ENCODE measurements at regions not wholly inside any gene's neighbourhood (a gene's known extent, or its start where the extent isn't known, plus 50 kb on each side); places are given as distances from the start of the nearest gene placed in this dataset.

DNA sequence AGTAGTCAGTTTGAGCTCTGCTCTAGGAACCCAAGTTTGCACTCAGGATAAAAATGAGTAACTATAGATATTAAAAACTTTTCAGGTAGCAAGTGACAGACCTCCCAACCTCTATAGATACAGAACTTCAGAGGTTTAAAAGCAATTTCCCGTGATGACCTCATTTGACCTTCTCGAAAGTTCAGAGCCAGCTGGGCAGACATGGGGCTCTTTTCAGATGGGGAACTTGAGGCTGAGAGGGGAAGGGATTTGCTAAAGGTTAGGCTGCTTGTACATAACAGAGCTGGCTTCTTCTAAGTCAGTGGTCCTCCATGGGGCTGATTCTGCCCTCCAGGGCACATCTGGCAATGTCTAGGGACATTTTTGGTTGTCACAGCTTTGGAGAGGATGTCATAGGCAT is 58.8 kb upstream of the ZNF831 start (continued):
- no peak for TF ChIP-seq ELF4 (CRISPR knock-in tag; IDR thresholded peaks at IDR 0.05; ENCODE audit: low read depth)

DNA sequence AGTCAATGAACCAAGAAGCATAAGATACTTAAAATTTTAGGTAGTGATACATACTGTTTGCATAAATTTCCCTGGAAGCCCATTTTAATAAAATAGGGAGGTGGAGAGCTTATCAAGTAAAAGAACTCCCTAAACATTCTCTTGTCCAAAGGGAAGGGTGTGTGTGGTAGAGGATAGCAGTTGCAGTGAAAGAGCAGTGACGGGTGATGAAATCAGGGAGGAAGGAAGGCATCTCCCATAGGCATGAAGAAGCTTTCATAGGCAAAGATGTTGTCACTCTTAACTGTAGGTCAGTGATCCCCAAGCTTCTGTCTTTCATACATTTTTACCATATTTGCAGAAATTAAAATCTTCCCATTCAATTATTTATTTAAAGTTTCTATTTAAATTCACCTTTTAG is 60.0 kb upstream of the ZNF831 start:
- Mint-ChIP-seq H3K27ac (no peak overlapping the region), H3K36me3 (no peaks in the 10 kb centered on the region), H3K27me3 (ENCODE audit: low read depth) (peaks cover 4% of the 10 kb centered on the region; the same call in 1 of the 2 replicates), H3K4me3 (no peak overlapping the region), H3K9me3 (no peaks in the 10 kb centered on the region), H3K4me1 (peaks cover 20% of the 10 kb centered on the region)
- TF ChIP-seq FOXJ3 (CRISPR knock-in tag; IDR thresholded peaks at IDR 0.05; ENCODE audit: borderline replicate concordance) (no peak), ZNF425 (CRISPR knock-in tag; conservative IDR thresholded peaks at IDR 0.05) (no peak), ZNF416 (CRISPR knock-in tag; IDR thresholded peaks at IDR 0.05) (no peak), GRHL2 (CRISPR knock-in tag; IDR thresholded peaks at IDR 0.05; ENCODE audit: insufficient replicate concordance, severe bottlenecking) (no peak), RELA (CRISPR knock-in tag; IDR thresholded peaks at IDR 0.05; ENCODE audit: borderline replicate concordance) (no peak)
- TF ChIP-seq, protein P1, sequence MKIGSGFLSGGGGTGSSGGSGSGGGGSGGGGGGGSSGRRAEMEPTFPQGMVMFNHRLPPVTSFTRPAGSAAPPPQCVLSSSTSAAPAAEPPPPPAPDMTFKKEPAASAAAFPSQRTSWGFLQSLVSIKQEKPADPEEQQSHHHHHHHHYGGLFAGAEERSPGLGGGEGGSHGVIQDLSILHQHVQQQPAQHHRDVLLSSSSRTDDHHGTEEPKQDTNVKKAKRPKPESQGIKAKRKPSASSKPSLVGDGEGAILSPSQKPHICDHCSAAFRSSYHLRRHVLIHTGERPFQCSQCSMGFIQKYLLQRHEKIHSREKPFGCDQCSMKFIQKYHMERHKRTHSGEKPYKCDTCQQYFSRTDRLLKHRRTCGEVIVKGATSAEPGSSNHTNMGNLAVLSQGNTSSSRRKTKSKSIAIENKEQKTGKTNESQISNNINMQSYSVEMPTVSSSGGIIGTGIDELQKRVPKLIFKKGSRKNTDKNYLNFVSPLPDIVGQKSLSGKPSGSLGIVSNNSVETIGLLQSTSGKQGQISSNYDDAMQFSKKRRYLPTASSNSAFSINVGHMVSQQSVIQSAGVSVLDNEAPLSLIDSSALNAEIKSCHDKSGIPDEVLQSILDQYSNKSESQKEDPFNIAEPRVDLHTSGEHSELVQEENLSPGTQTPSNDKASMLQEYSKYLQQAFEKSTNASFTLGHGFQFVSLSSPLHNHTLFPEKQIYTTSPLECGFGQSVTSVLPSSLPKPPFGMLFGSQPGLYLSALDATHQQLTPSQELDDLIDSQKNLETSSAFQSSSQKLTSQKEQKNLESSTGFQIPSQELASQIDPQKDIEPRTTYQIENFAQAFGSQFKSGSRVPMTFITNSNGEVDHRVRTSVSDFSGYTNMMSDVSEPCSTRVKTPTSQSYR (CRISPR knock-in tag; IDR thresholded peaks at IDR 0.05): no peak
- ChIA-PET CTCF (interaction anchor here (1.0 to 1.5 kb wide), 3 partner anchors 18 to 301 kb away, joined by 3 read pairs; no protein-coding TSS in a partner anchor), POLR2A (no interaction called here)
- DNase-seq (ENCODE audit: low spot score) (no peak), ATAC-seq (no peak)

DNA sequence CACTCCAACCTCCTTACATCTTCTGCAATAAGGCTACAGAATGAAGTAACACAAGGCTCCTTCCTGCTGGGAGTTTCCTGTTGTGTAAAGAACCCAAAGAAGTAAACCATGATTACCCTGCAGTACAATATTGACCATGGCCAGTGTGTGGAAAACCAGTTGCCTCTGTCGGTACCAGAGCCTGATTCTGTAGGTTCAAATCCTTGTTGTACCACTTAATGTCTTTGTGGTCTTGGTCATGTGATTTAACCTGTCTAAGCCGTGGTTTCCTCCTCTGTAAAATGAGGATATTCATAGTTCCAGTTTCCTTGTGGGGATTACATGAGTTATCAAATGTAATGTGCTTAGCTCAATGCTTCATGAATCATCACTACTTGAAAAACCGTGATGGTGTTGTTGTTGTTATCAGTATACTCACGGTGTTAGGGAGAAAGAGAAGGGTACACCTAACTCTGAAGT is 60.3 kb upstream of the PRELID3B start:
- POLR2A ChIA-PET: no interaction called here
- Mint-ChIP-seq H3K9me3 (no peaks in the 10 kb centered on the region), H3K4me3 (no peak overlapping the region), H3K27ac (no peak overlapping the region), H3K4me1 (peaks cover 17% of the 10 kb centered on the region), H3K36me3 (no peaks in the 10 kb centered on the region), H3K27me3 (ENCODE audit: low read depth) (peaks cover 4% of the 10 kb centered on the region; the same call in 1 of the 2 replicates)
- no peak for TF ChIP-seq ZNF532 (CRISPR knock-in tag; IDR thresholded peaks at IDR 0.05; ENCODE audit: borderline replicate concordance)
- no peak for TF ChIP-seq CDX4 (CRISPR knock-in tag; IDR thresholded peaks at IDR 0.05; ENCODE audit: borderline replicate concordance)
- no peak for TF ChIP-seq ESRRA (CRISPR knock-in tag; IDR thresholded peaks at IDR 0.05; ENCODE audit: borderline replicate concordance)
- TF ChIP-seq E2F5 (CRISPR knock-in tag; IDR thresholded peaks at IDR 0.05): no peak
- TF ChIP-seq, protein P2, sequence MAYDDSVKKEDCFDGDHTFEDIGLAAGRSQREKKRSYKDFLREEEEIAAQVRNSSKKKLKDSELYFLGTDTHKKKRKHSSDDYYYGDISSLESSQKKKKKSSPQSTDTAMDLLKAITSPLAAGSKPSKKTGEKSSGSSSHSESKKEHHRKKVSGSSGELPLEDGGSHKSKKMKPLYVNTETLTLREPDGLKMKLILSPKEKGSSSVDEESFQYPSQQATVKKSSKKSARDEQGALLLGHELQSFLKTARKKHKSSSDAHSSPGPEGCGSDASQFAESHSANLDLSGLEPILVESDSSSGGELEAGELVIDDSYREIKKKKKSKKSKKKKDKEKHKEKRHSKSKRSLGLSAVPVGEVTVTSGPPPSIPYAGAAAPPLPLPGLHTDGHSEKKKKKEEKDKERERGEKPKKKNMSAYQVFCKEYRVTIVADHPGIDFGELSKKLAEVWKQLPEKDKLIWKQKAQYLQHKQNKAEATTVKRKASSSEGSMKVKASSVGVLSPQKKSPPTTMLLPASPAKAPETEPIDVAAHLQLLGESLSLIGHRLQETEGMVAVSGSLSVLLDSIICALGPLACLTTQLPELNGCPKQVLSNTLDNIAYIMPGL (CRISPR knock-in tag; IDR thresholded peaks at IDR 0.05): no peak
- TF ChIP-seq GRHL2 (CRISPR knock-in tag; IDR thresholded peaks at IDR 0.05; ENCODE audit: insufficient replicate concordance, severe bottlenecking): no peak
- TF ChIP-seq ERG (CRISPR knock-in tag; IDR thresholded peaks at IDR 0.05): no peak
- TF ChIP-seq MAX (CRISPR knock-in tag; IDR thresholded peaks at IDR 0.05): no peak
- TF ChIP-seq ZNF423 (CRISPR knock-in tag; IDR thresholded peaks at IDR 0.05): no peak
- TF ChIP-seq, protein P3, sequence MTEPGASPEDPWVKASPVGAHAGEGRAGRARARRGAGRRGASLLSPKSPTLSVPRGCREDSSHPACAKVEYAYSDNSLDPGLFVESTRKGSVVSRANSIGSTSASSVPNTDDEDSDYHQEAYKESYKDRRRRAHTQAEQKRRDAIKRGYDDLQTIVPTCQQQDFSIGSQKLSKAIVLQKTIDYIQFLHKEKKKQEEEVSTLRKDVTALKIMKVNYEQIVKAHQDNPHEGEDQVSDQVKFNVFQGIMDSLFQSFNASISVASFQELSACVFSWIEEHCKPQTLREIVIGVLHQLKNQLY (CRISPR knock-in tag; IDR thresholded peaks at IDR 0.05): no peak
- ATAC-seq: no peak
- DNase-seq (ENCODE audit: low spot score): no peak
- CTCF ChIA-PET: interaction anchor here (1.0 to 1.5 kb wide), 3 partner anchors 19 to 301 kb away, joined by 3 read pairs; no protein-coding TSS in a partner anchor
